ENCODE measurements at regions not wholly inside any gene's neighbourhood (a gene's known extent, or its start where the extent isn't known, plus 50 kb on each side); places are given as distances from the start of the nearest gene placed in this dataset.

DNA sequence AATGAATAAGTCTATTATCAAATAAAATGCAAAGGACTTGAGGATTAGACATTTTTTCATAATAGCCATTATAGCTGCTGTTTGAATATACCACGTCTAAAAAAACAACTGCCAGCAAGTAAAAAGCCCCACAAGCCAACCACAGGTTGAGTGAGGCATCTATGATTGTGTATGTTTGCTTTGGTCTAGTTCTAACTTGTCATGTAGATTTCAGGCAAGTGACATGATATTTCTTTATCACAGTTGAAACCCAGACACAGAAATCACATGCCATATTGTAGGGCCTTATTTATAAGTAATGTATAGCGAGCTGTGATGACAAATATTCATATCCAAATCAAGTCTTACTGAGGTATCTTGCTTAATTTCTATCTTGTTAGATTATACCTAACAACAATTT is 225.8 kb downstream of the EMP1 start:
- TF ChIP-seq CTCF (IDR thresholded peaks at IDR 0.05; ENCODE audit: insufficient read depth, low read length, poor library complexity, severe bottlenecking): no peak
- Histone ChIP-seq H3K4me3 (replicated peaks; ENCODE audit: low read depth, low read length) (no peak overlapping the region), H3K36me3 (ENCODE audit: control insufficient read depth, insufficient read depth, low read length) (no peaks in the 10 kb centered on the region), H3K27me3 (replicated peaks; ENCODE audit: control insufficient read depth, insufficient read depth, low read length) (no peaks in the 10 kb centered on the region; the same call in none of the 2 replicates)
- DNase-seq (ENCODE audit: extremely low read depth, insufficient read length): no peak

DNA sequence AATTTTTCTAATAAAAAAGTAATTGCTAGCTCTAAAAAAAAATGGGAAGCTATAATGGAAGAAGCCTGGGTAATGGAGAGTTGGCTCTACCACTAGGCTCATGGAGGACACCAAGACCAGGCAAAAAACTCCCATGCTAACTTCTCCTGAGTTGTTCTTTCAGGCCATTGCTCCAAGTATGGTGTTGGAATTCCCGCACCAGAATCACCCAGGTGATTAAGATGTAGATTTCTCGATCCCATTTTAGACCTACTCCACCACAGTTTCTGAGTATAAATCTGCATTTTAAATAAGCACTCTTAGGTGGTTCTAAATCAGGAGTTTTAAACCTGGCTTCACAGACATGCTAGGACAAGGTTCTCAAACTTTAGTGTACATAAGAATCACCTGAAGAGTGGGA is 221.0 kb downstream of the EMP1 start:
- H3K27me3 ChIP-seq (replicated peaks; ENCODE audit: control insufficient read depth, insufficient read depth, low read length): no peaks in the 10 kb centered on the region; the same call in none of the 2 replicates
- no peak for TF ChIP-seq CTCF (IDR thresholded peaks at IDR 0.05; ENCODE audit: insufficient read depth, low read length, poor library complexity, severe bottlenecking)
- no peak for DNase-seq (ENCODE audit: extremely low read depth, insufficient read length)
- H3K36me3 ChIP-seq (ENCODE audit: control insufficient read depth, insufficient read depth, low read length): no peaks in the 10 kb centered on the region
- H3K4me3 ChIP-seq (replicated peaks; ENCODE audit: low read depth, low read length): no peak overlapping the region

DNA sequence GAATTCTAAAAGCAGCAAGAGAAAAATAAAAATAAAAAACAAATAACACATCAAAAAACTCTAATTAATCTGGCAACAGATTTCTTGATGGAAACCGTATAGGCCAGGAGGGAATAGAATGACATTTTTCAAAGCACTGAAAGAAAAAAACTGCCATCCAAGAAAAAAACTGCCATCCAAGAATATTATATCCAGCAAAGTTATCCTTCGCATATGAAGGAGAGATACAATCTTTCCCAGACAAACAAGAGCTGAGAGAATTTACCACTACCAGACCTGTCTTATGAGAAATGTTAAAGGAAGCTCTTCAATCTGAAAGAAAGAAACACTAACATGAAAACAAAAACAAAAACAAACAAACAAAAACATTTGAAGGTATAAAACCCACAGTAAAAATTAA is 214.8 kb downstream of the EMP1 start:
- no peak for TF ChIP-seq CTCF (IDR thresholded peaks at IDR 0.05; ENCODE audit: insufficient read depth, low read length, poor library complexity, severe bottlenecking)
- H3K4me3 ChIP-seq (replicated peaks; ENCODE audit: low read depth, low read length): no peak overlapping the region
- H3K36me3 ChIP-seq (ENCODE audit: control insufficient read depth, insufficient read depth, low read length): no peaks in the 10 kb centered on the region
- H3K27me3 ChIP-seq (replicated peaks; ENCODE audit: control insufficient read depth, insufficient read depth, low read length): no peaks in the 10 kb centered on the region; the same call in none of the 2 replicates
- no peak for DNase-seq (ENCODE audit: extremely low read depth, insufficient read length)

GRCh38 chr12:13405961-13406703 is 209.6 kb downstream of the EMP1 start:
- peaks cover 1% of the 10 kb centered on the region for H3K27me3 ChIP-seq (replicated peaks; ENCODE audit: control insufficient read depth, insufficient read depth, low read length)
- TF ChIP-seq CTCF (IDR thresholded peaks at IDR 0.05; ENCODE audit: insufficient read depth, low read length, poor library complexity, severe bottlenecking): no peak
- no peaks in the 10 kb centered on the region for H3K36me3 ChIP-seq (ENCODE audit: control insufficient read depth, insufficient read depth, low read length)
- H3K4me3 ChIP-seq (replicated peaks; ENCODE audit: low read depth, low read length): no peak overlapping the region
- DNase-seq (ENCODE audit: extremely low read depth, insufficient read length): no peak

- DNase-seq (ENCODE audit: extremely low read depth, insufficient read length): no peak
- Histone ChIP-seq H3K4me3 (replicated peaks; ENCODE audit: low read depth, low read length) (no peak overlapping the region), H3K27me3 (replicated peaks; ENCODE audit: control insufficient read depth, insufficient read depth, low read length) (peaks cover 1% of the 10 kb centered on the region), H3K36me3 (ENCODE audit: control insufficient read depth, insufficient read depth, low read length) (no peaks in the 10 kb centered on the region)
- TF ChIP-seq CTCF (IDR thresholded peaks at IDR 0.05; ENCODE audit: insufficient read depth, low read length, poor library complexity, severe bottlenecking): no peak
Measured at GRCh38 chr12:13404631-13405473, 208.3 kb downstream of the EMP1 start.

Data from GM06990 (cell line).